ENCODE measurements at regions not wholly inside any gene's neighbourhood (a gene's known extent, or its start where the extent isn't known, plus 50 kb on each side); places are given as distances from the start of the nearest gene placed in this dataset.

DNA sequence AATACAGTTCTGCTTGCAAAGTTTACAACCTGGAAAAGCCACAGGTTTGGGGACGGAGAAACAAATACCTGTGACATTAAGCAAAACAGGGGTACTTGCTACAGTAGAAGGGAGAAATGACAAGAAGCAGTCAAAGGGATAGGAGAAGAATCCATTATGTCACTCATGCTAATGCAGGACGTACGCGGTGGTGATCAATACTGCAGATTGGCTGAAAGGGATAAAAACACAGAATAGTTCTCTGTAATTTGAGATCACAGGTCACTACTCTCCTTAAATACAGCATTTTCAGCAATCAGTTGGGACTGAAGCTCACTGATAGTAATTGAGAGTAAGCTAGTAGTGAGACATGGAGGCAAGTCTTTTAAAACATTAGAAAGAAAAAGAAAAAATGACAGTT is 130.3 kb upstream of the MTAP start:
- no peak for DNase-seq

DNA sequence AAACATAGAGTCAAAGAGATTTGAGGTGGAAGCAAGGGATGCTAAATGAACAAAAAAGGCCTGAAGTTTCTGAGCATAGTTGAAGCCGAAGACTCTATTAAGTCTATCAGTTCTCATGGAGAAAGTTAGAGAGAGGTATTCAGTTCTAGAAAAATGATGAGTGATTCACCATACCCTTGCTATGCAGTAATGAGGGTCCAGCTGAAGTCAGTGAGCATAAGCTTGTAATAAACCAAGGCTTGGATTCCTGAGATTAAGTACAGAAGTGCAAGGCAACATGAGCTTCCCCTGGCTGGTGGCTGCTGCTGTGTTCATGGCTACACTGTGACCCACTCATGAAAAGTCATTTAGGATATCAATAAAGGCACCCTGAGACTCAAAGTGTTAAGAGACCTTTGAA is 129.7 kb upstream of the MTAP start:
- DNase-seq: no peak

DNA sequence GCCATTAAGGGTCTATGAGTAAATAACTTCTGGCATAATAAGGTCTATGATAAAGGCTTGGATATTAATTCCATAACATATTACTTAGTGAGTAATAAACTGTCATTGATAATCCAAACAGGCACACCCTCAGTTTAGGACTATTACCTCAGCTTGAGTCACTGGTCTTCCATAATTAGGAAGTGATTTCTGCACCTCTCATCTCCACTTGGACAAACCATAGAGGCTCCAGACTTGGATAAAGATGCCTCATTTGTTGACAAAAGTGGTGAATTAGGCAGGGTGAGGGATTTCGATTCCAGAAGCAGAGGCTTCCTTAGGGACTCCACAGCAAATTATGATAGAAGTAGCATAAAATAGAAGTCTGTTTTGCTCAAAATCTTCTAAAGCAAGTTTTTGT is 127.5 kb upstream of the MTAP start:
- DNase-seq: no peak

DNA sequence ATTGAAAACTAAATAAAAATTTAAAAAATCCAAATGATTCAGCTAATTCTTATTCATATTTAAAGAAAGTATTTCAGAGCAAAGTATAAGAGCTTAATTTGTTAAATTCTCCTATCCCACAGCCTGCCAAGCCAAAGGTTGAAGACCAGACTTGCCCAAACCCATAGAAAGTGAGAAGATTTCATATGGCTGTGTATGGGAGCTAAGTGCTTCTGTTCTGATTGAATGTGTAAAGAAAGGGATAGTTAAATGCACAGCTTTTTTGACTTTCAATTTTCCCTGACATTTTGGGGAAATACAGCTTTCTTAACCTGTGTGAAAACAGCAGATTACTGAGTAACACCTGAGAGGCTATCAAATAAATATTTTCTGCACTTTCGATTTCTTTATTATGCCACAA is 125.0 kb upstream of the MTAP start:
- no peak for DNase-seq

DNA sequence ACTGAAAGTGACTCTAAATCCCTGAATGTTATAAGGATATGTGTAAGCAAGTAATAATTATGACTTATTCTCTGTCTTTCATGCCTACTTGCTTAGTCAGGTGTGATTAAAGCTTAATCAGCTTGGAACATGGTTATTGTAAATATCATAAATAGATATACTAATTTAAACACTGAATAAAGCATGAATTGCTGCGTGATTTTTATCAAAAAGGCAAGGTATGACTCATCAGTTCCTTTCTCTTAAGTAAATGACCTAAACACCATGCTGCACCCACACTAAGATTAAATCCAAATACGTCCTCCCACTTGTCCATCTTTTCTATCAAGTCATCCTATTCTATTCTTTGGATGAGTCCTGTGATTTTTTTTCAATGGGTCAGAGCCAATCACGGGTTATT is 124.6 kb upstream of the MTAP start:
- DNase-seq: no peak

DNA sequence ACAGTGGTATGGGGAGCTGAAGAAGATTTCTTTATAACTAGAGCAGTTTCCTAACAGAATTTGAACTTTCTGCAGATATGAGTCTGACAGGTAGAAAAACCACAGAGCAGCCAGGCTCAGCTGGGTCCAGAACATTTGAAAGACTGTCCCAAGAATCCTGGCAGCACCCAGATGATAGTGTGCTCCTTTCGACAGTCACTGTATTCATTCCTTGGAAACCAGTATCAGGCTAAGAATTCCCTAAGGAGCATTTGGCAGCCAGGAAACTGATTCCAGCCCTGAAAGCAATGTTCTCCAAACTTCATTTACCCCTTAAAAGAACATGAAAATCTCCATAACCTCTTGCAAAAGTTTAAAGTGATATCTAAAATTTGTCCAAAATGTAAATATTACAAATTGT is 123.0 kb upstream of the MTAP start:
- no peak for DNase-seq

DNA sequence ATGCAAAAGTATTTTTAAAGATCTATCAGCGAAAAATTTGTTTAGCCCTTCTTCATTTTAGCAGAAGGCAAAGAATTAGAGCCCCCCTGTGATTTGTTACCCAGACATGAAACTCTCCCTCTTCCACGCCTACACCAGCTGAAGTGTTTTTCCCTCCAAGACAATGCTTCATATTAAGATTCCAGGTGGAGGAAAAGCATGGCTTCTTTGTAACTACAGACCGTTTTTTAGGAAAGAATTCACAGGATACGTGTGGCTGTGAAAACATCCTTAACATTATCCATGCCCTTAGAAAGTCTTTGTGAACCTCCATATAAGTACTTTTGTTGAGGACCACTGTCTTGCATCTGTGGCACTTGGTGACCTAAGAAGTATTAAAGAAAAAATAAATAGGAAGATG is 121.8 kb upstream of the MTAP start:
- DNase-seq: no peak

DNA sequence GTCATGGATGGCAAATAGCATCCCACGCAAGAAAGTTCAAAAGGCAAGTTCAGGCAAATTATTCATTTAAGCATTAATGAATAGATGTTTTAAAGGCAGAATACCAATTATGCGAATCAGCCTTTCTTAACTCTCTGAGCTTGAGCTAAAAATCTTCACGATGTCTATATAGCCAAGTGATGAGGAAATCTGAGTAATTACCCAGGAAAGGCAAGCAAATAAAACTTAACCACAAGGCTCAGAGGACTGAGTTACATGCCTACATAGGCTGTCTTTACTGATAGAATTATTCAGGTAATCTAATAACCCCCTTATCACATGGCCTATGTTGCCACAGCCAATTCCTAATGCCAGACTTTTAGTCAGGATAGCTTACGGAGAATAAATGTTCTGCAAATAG is 120.8 kb upstream of the MTAP start:
- DNase-seq: no peak

DNA sequence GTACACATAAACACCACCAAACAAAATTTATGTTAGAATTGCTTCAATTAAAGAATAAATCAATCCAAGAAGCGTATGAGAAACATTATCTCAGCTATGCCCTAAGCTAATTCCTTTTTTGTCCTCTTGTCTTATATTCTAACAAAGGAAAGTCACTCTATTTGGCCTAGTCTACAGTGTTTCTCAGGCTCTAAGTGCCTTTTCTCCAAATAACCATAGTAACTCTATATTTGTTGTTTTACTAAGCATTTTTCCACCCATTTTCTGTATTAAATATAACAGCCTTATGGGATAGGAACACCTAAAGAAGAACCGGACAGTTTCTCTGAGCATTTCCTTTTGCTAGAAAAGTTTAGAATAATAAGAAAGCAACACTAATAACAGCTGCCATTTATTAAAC is 120.1 kb upstream of the MTAP start:
- DNase-seq: no peak

DNA sequence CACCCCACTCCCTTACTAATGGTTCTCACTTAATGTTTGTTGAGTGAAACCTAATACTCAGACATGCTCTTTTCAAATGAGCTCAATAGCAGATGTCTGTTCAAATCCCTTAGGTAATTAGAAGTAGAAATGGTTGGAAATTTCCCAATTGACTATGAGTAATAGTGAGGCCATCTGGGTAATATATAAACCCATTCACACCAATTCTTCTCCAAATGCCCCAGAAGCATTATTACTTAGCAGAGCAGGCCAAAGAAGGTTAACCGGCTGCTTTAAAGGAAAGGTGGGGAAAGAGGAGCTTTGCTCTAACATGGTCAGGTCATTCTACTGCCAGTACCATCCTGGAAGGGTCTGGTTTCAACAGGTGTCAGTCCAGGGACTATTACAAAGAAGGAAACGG is 119.5 kb upstream of the MTAP start:
- no peak for DNase-seq

DNA sequence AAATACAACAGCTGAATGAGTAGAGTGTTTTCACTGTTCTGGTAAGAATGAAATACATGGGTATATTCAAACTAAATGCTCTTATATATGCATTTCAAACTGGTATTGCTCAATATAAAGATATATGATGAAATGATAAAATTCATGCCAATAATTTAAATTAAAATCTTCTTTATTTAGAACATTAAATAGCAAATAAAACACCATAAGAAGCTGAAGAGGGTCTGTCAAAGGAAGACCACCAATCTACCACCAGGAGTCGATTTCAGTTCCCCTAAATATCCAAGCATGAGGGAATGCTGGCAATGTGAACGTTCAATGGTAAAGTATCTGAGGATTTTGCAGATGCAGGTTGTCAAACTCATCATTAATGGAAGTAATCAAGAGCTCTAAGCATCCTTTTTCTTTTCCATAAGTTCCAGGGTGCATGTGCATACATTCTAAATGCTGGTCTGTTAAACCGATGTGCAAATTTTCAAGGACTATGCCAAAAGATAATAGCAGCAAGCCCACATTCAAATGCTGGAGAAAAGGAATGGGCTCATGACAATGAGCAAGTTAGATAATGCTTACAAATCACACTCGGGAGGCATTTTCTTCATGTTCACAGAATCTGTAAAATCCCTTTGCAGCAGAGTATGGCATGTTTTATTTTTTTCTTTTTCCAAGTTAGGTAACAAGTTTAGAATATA is 118.8 kb upstream of the MTAP start:
- no peak for DNase-seq

DNA sequence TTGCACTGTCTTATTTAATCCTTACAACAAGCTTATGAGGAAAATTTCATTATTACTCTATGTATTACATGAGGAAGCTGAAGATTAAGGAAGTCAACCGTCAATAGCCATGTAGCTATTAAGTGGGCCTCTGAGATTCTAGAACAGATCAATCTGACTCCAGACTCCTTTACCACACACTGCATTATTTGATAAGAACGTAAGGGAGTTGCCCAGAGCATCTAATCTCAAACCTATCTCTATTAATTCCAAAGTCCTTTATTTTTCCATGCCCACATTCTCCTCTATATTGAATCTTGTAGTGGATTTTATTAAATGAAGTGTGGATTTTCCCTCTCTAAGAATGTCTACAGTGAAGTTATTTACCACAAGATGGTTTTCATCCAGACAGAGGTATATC is 118.2 kb upstream of the MTAP start:
- DNase-seq: no peak

DNA sequence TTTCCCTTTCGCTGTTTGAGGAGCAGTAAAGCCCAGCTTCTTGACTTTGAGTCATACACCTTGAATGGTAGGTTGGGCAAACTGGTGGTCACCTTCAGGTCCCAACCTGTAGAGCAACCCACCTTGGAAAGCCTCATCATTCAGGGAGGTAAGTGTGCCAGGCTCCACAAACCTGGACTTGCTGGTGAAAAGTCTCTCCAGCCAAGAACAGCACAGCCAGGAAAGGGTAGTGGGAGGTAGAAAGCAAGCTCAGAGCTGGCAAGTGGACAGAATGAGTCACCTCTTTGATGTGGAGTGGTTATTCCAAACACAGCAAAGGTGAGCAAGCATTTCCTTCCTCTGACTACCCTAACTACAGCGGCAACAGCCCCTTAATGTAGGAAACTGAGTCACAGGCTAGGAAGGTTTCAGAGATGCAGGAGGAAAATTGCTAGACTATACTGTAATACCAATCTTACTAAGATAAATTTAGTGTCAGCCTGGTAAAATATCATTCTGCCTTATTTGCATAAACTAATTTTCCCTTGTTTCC is 117.5 kb upstream of the MTAP start:
- no peak for DNase-seq

DNA sequence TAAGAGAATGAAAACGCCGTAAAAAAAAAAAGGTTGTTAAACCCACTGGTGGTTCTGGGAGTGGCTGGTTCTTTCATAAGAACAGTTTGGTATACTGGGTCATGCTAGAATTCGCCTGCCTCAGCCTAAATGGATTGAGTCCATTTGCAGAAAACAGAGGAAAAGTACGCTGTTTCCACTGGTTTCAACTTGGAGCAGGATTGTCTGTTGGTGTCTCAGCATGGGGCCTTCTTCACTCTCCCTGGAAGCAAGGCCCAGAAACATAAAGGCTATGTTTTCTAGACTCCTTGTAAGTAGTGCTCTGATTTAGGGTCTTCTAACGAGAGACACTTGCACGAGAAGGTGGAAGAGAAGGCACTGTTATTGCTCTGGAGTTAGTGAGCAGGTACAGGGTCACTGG is 116.9 kb upstream of the MTAP start:
- DNase-seq: no peak

DNA sequence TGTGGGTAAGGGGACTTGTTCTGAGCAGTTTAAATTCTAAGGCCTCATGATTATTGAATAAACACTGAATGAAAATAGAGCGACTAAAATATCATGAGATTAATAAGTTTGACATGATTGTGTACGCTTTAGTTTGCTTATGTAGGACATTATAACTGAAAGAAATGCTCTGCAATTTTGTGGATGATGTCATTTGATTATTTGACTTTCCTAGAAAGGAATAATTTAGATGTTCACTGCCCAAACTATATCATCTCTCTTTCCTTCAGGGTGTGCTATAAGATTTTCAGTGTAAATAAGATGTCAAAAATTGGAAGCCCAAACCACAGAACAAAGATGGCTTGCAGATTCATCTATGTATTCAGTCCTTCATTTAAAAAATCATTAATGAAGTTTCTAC is 115.7 kb upstream of the MTAP start:
- no peak for DNase-seq

DNA sequence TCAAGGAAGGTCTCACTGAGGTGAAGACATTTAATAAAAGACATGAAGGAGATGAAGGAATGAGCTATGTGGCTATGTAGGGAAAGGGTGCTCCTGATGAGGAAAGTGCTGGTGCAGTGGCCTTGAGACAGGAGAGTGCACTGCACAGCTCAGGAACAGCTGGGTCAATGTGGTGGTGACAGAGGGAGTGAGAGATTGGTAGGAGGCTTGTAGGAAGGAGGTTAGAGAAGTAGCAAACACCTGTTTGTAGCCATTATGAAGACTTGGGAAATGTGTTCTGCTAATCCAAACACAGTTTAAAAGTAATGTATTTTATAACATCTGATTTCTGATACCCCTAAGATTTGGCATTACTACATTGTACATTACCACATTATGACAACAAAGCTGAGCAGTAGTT is 115.1 kb upstream of the MTAP start:
- DNase-seq: no peak

DNA sequence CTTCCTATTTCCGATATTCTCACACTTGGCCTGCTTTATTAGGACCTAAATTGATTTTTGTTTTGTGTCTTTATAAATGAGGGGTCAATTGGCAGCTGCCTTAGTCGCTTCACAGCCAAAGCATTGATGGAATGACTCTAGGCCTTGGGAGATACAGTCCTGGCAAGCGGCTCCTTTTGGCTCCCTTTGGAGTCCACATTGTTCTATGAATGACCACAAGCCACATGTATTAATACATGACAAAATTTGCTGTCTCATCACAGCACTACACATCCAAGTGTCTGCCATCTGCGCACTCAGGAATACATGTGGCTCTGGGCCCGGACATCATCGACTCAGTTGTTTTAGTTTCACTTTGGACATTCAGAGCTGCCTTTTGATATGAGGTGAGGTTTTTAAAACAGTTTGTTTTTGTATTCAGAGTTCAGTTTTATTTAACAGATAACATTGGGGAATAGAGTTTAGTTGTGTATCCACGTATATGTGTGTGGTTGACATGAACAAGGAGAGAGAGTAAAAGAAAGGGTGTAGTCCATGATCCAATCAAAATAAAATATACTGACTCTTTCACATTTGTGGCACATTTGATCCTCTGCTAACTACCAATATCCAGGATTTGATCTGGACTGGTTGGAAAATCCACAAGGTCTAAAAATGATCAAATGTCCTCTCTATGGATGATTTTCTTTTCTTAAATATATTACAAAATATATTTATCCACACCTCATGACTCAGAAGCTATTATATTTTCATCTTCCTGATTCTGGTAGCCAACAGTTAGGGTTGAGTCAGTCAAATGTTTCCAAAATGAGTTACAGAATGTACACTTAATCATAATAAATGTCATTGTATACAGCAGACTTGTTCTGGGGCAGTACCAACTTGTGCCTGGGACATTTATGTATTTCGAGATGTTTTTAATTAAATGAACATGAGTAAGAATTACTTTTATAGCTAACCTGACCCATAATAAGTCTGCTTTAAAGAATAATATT is 114.0 kb upstream of the MTAP start:
- no peak for DNase-seq

DNA sequence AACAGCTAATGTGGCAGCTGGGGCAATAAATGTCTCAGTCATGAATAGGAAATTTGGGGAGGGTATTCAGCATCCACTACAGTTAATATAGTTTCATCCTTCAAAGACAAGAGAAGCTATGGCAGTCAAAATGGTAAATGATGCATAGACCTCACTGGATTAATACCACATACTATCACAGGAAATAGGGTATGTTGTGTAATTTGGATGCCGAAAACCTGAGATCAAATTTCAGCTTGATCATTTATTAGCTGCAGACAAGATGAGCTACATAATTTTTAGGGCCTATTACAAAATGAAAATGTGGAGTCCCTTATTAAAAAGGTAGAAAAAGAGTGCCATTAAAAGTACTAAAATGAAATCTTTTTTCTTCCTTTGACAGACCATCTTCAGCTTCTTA is 112.6 kb upstream of the MTAP start:
- DNase-seq: no peak

DNA sequence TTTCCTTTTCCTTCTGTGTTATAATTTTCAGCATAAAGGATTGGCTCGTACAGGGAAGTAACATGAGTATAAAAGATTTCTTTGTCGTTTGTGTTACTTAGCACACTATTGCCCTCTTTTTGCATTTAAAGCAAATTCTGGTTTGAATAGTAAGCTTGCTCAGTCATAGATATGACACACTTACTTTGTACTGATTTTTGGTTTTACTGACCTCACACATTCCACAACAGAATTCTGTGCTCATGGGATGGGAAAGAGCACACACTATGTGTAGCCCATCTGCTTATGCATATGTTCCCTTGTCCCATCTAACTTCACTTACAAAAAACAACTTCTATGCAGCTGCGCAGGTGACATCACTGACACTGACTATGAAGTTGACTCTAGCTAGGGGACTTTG is 111.9 kb upstream of the MTAP start:
- no peak for DNase-seq

DNA sequence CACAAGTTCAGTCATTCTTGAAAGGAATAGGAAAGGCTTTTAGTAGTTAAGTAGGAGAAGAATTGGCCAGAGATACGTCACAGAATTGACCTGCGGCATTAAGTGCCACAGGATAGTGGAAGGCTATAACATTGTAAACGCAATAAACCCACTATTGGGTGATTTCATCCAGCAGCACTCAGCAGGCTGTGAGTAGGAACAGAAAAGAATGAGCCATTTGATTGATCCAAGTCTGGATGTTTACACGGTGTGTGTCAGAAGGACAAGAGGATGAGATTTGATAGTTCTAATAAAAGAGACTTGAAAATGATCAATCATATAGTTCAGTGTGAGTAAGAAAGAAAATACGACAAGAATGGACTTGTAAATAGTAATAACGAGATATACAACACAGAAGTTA is 110.0 kb upstream of the MTAP start:
- DNase-seq: no peak

DNA sequence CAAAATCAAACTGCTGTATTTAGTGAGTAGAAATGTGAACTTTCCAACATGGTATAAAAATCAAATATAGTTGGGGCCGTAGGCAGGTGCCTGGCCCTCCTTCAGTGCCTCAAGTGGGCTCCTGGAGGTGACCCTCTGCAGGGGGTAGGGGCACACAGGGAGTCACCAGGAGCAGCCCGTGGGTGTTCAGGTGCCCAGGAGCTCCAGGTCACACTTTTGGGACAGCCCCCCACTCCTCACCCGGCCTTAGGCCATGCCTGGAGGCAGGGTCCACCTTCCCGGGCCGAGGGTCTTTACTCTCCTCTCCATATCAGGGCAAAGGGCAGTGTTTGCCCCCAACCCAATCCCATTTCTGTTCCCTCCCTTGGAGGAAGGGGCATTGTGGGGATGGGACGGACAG is 108.0 kb upstream of the MTAP start:
- DNase-seq: no peak

DNA sequence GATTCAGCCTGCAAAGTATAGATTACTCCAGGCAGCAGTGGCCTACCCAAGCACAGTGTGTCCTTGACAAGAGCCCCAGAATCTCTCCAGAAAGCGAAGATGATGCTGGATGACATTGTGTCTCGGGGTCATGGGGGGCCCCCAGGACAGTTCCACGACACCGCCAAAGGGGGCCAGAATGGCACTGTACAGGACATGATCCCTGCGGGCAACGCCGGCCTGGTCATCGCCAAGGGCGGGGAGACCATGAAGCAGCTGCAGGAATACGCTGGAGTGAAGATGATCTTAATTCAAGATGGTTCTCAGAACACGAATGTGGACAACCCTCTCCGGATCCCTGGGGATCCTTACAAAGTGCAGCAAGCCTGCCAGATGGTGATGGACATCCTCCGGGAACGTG is 107.0 kb upstream of the MTAP start:
- no peak for DNase-seq

DNA sequence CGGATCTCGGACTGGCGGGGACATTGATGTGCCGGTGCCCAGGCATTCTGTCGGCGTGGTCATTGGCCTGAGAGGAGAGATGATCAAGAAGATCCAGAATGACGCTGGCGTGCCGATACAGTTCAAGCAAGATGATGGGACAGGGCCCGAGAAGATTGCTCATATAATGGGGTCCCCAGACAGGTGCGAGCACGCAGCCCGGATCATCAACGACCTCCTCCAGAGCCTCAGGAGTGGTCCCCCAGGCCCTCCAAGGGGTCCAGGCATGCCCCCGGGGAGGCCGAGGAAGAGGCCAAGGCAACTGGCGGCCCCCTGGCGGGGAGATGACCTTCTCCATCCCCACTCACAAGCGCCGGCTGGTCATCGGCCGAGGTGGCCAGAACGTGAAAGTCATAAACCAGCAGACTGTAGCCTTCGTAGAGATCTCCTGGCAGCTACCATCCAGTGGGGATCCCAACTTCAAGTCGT is 106.5 kb upstream of the MTAP start:
- no peak for DNase-seq

DNA sequence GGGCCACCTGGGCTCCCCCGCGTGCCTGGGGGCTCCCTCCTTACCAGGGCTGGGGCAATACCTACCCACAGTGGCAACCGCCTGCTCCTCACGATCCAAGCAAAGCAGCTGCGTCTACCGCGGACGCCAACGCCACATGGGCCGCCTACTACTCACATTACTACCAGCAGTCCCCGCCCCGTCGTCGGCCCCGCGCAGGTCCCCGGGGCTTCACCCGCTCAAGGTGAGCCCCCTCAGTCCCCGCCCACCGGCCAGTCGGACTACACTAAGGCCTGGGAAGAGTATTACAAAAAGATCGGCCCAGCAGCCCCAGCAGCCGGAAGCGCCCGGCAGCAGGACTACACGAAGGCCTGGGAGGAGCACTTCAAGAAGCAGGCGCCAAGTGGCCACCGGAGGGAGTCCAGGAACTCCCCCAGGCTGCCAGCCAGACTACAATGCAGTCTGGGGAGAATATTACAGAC is 106.0 kb upstream of the MTAP start:
- DNase-seq: no peak

Measured in activated CD4-positive, CD25-positive, alpha-beta regulatory T cell treated with anti-CD3 and anti-CD28 coated beads, Interleukin-2, amount 50 U/mL, for 72 hours (primary cell).